ENCODE measurements at regions not wholly inside any gene's neighbourhood (a gene's known extent, or its start where the extent isn't known, plus 50 kb on each side); places are given as distances from the start of the nearest gene placed in this dataset.

GRCh38 chr5:173557123-173557903 is 59.1 kb downstream of the BOD1 start:
- no peak overlapping the region for H3K27ac Mint-ChIP-seq
- ChIA-PET CTCF (interaction anchor here (0.6 kb wide), 1 partner anchor 754 kb away, joined by 3 read pairs; no protein-coding TSS in a partner anchor), POLR2A (no interaction called here)

GRCh38 chr5:173556142-173557028 is 60.1 kb downstream of the BOD1 start:
- Mint-ChIP-seq H3K27ac (no peak overlapping the region), H3K27me3 (peaks cover 14% of the 10 kb centered on the region), H3K36me3 (no peaks in the 10 kb centered on the region), H3K9me3 (peaks cover 16% of the 10 kb centered on the region), H3K4me3 (no peak overlapping the region), H3K4me1 (ENCODE audit: low read depth) (no peaks in the 10 kb centered on the region)
- ChIA-PET POLR2A (no interaction called here), CTCF (interaction anchor here (0.6 to 0.7 kb wide), 2 partner anchors 17 to 755 kb away, joined by 3 read pairs; no protein-coding TSS in a partner anchor)
- no peak for DNase-seq
- intact Hi-C loops (cut with micrococcal nuclease) = no loop called here

More at GRCh38 chr5:173557123-173557903, 59.1 kb downstream of the BOD1 start:
- peaks cover 17% of the 10 kb centered on the region for H3K27me3 Mint-ChIP-seq
- no peak overlapping the region for H3K4me3 Mint-ChIP-seq
- no peaks in the 10 kb centered on the region for H3K4me1 Mint-ChIP-seq (ENCODE audit: low read depth)
- intact Hi-C loops (cut with micrococcal nuclease) = no loop called here
- peaks cover 18% of the 10 kb centered on the region for H3K9me3 Mint-ChIP-seq
- H3K36me3 Mint-ChIP-seq = no peaks in the 10 kb centered on the region
- no peak for DNase-seq

GRCh38 chr5:173554989-173555705 is 61.3 kb downstream of the BOD1 start:
- intact Hi-C loops (cut with micrococcal nuclease) = no loop called here
- Mint-ChIP-seq H3K9me3 (peaks cover 6% of the 10 kb centered on the region), H3K4me1 (ENCODE audit: low read depth) (no peaks in the 10 kb centered on the region), H3K4me3 (no peak overlapping the region), H3K36me3 (no peaks in the 10 kb centered on the region), H3K27me3 (peaks cover 12% of the 10 kb centered on the region), H3K27ac (no peak overlapping the region)
- ChIA-PET POLR2A (no interaction called here), CTCF (no interaction called here)
- DNase-seq = no peak

GRCh38 chr5:173554038-173554955 is 62.2 kb downstream of the BOD1 start:
- Mint-ChIP-seq H3K4me3 (no peak overlapping the region), H3K9me3 (no peaks in the 10 kb centered on the region), H3K27ac (no peak overlapping the region), H3K36me3 (no peaks in the 10 kb centered on the region), H3K4me1 (ENCODE audit: low read depth) (no peaks in the 10 kb centered on the region), H3K27me3 (peaks cover 12% of the 10 kb centered on the region)
- intact Hi-C loops (cut with micrococcal nuclease) = no loop called here
- DNase-seq = no peak
- ChIA-PET POLR2A (no interaction called here), CTCF (no interaction called here)

DNA sequence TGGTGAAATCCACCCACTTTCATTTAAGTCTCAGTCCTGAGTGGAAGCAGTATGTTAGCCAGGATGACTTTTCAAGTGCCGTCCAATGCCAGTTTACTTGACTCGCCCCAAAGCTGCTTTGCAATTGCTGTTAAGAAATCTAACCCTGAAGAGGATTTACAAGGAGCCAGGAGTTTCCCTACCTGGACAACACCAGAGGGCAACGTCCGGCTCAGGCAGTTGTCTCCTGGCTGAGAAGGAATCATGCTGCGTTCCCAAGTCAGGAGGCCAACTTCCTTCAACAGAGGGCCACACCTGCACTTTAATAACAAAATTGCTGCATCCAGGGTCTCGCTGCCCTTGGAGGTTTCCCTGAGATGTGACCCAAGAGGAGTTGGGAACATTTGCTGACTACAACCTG is 65.8 kb downstream of the BOD1 start:
- no peak overlapping the region for H3K4me3 Mint-ChIP-seq
- POLR2A ChIA-PET = no interaction called here

GRCh38 chr5:173549644-173550043 is 66.8 kb downstream of the BOD1 start:
- Mint-ChIP-seq H3K27ac (no peak overlapping the region), H3K4me1 (ENCODE audit: low read depth) (no peaks in the 10 kb centered on the region), H3K36me3 (no peaks in the 10 kb centered on the region), H3K9me3 (no peaks in the 10 kb centered on the region), H3K27me3 (peaks cover 9% of the 10 kb centered on the region), H3K4me3 (no peak overlapping the region)
- ChIA-PET POLR2A (no interaction called here), CTCF (no interaction called here)
- DNase-seq = no peak
- intact Hi-C loops (cut with micrococcal nuclease) = no loop called here

More for the DNA sequence above, 65.8 kb downstream of the BOD1 start:
- intact Hi-C loops (cut with micrococcal nuclease) = no loop called here
- Mint-ChIP-seq H3K4me1 (ENCODE audit: low read depth) (no peaks in the 10 kb centered on the region), H3K27me3 (peaks cover 12% of the 10 kb centered on the region), H3K27ac (no peak overlapping the region), H3K36me3 (no peaks in the 10 kb centered on the region), H3K9me3 (no peaks in the 10 kb centered on the region)
- DNase-seq = no peak
- CTCF ChIA-PET = interaction anchor here (1.3 kb wide), 1 partner anchor 24 kb away, joined by 4 read pairs; no protein-coding TSS in a partner anchor

DNA sequence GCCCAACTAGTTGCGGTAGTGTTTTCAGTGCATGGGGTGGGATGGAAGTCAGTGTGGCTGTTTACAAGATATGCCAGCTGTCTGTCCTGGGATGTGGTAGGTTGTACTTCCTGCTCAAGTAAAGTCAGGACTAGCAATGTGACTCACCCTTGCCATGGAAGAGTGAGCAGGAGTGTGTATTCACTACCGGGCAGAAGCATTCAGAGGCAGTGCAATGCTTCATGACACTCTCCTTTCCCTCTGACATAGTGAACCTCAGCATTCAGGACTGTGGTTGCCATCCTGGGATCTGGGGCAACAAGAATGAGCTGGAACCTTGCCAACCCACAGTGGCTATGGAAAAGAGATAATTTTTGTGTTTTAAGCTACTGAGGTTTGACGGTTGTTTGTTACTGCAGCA is 68.9 kb downstream of the BOD1 start:
- intact Hi-C loops (cut with micrococcal nuclease) = no loop called here
- Mint-ChIP-seq H3K4me1 (ENCODE audit: low read depth) (no peaks in the 10 kb centered on the region), H3K27me3 (peaks cover 3% of the 10 kb centered on the region), H3K4me3 (no peak overlapping the region), H3K27ac (no peak overlapping the region), H3K9me3 (no peaks in the 10 kb centered on the region), H3K36me3 (no peaks in the 10 kb centered on the region)
- no peak for DNase-seq
- CTCF ChIA-PET = interaction anchor here (1.6 kb wide), 1 partner anchor 23 kb away, joined by 4 read pairs; no protein-coding TSS in a partner anchor
- POLR2A ChIA-PET = no interaction called here

DNA sequence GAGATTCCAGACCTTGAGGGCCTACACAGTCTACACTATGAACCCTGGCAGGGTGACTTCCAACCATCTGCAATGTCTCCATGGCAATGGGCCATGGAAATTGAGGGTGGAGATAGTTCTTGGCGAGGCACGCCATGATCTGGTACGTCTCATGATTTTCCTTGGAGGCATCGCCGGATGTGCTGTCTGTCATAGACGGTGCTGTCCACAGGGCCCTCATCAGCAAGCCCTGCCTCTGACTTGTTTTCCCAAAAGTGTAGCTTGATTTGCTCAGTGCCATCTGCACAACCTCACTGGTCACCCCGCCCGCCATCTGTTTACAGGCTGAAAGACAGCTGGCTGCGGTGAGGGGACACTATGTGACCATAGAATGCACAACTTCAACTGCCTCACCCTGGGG is 73.5 kb downstream of the BOD1 start:
- peaks cover 2% of the 10 kb centered on the region for H3K27me3 Mint-ChIP-seq
- no peaks in the 10 kb centered on the region for H3K9me3 Mint-ChIP-seq
- no peak overlapping the region for H3K4me3 Mint-ChIP-seq
- DNase-seq = no peak
- H3K27ac Mint-ChIP-seq = no peak overlapping the region
- no peaks in the 10 kb centered on the region for H3K36me3 Mint-ChIP-seq
- no peaks in the 10 kb centered on the region for H3K4me1 Mint-ChIP-seq (ENCODE audit: low read depth)
- CTCF ChIA-PET = no interaction called here
- intact Hi-C loops (cut with micrococcal nuclease) = no loop called here
- POLR2A ChIA-PET = no interaction called here

- intact Hi-C loops (cut with micrococcal nuclease) = no loop called here
- H3K4me3 Mint-ChIP-seq = no peak overlapping the region
- ChIA-PET POLR2A (no interaction called here), CTCF (no interaction called here)
- H3K27me3 Mint-ChIP-seq = peaks cover 5% of the 10 kb centered on the region
- H3K27ac Mint-ChIP-seq = no peak overlapping the region
- no peaks in the 10 kb centered on the region for H3K9me3 Mint-ChIP-seq
- DNase-seq = no peak
- no peaks in the 10 kb centered on the region for H3K36me3 Mint-ChIP-seq
- H3K4me1 Mint-ChIP-seq (ENCODE audit: low read depth) = no peaks in the 10 kb centered on the region
These were observed 74.3 kb downstream of the BOD1 start for GRCh38 chr5:173542159-173542558.

DNA sequence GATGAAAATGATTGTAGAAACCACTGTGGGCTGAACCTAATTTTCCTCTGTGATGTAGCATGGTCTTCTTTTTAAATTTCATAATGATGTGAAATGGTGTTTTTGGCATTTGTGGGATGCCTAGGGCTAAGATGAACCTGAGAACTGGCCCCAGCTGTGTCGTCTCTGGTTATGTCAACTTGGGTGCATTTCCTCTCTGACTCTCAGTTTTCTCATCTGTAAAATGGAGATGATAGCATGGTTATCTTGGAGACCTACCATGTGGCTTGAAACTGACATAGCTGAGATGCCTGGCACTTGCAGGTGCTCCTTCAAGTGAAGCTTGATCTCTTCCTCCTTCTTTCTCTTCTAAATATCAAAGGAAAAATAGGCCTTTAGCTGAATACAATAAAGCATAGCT is 77.8 kb downstream of the BOD1 start:
- Mint-ChIP-seq H3K9me3 (no peaks in the 10 kb centered on the region), H3K27me3 (peaks cover 6% of the 10 kb centered on the region), H3K27ac (no peak overlapping the region), H3K36me3 (no peaks in the 10 kb centered on the region), H3K4me1 (ENCODE audit: low read depth) (no peaks in the 10 kb centered on the region), H3K4me3 (no peak overlapping the region)
- intact Hi-C loops (cut with micrococcal nuclease) = no loop called here
- CTCF ChIA-PET = no interaction called here
- DNase-seq = no peak
- POLR2A ChIA-PET = no interaction called here

DNA sequence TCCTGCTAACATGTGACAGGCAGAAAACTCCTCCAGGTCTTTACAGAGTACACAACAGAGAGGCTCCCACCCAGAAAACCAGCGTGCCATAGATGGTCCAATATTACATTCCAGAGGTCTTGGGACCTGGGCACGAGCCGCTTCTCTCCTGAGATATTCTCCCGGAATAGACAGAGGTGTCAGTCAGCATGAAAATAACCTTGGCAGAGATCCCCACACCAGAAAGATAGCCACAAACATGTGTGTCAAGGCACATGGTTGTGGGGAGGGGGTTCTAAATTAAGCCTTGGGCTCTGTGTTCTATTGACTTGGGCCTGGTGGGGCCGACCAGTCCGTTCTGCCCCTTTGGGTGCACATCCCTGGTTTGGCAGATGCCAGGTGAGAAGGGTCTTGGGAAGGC is 78.4 kb downstream of the BOD1 start:
- no peaks in the 10 kb centered on the region for H3K4me1 Mint-ChIP-seq (ENCODE audit: low read depth)
- H3K27me3 Mint-ChIP-seq = peaks cover 6% of the 10 kb centered on the region
- intact Hi-C loops (cut with micrococcal nuclease) = no loop called here
- ChIA-PET CTCF (no interaction called here), POLR2A (no interaction called here)
- H3K27ac Mint-ChIP-seq = no peak overlapping the region
- H3K9me3 Mint-ChIP-seq = no peaks in the 10 kb centered on the region
- no peak overlapping the region for H3K4me3 Mint-ChIP-seq
- no peaks in the 10 kb centered on the region for H3K36me3 Mint-ChIP-seq
- no peak for DNase-seq

Measured in activated CD4-positive, alpha-beta memory T cell treated with anti-CD3 and anti-CD28 coated beads for 36 hours (primary cell).